ENCODE measurements at regions not wholly inside any gene's neighbourhood (a gene's known extent, or its start where the extent isn't known, plus 50 kb on each side); places are given as distances from the start of the nearest gene placed in this dataset.

DNA sequence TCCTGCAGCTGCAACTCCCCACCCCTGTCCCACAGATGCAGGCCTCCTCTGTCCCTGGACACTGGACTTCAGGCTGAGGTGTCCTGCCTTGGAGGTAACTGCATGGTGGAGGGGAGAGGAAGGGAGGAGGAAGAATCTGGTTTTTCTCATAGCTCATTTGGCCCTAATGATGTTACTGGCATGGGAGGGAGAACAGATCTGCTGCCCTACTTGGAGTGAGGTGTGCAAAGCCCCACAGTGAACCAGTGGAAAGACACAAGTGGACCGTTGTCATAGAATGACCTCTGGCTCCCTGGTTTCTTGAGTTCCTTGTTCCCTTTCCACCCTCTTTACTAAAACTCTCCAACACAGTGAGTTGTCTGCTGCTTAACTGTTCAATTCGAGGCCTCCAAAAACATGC, 215.9 kb downstream of the BARX2 start:
- intact Hi-C loops (cut with DNase I): no loop called here
- 49 to 53% methylated on average over 2 of the region's 2 CpGs for WGBS, 2 donors
- TF ChIP-seq POLR2A (IDR thresholded peaks at IDR 0.05): no peak
- TF ChIP-seq, protein P1, sequence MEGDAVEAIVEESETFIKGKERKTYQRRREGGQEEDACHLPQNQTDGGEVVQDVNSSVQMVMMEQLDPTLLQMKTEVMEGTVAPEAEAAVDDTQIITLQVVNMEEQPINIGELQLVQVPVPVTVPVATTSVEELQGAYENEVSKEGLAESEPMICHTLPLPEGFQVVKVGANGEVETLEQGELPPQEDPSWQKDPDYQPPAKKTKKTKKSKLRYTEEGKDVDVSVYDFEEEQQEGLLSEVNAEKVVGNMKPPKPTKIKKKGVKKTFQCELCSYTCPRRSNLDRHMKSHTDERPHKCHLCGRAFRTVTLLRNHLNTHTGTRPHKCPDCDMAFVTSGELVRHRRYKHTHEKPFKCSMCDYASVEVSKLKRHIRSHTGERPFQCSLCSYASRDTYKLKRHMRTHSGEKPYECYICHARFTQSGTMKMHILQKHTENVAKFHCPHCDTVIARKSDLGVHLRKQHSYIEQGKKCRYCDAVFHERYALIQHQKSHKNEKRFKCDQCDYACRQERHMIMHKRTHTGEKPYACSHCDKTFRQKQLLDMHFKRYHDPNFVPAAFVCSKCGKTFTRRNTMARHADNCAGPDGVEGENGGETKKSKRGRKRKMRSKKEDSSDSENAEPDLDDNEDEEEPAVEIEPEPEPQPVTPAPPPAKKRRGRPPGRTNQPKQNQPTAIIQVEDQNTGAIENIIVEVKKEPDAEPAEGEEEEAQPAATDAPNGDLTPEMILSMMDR (IDR thresholded peaks at IDR 0.05): no peak
- Histone ChIP-seq H3K27ac (no peak overlapping the region), H3K4me3 (no peak overlapping the region), H3K9me3 (no peaks in the 10 kb centered on the region), H3K4me1 (peaks cover 5% of the 10 kb centered on the region), H3K36me3 (replicated peaks in 1 of 2; ENCODE audit: insufficient read depth in 1 of 2, low read depth in 2 of 2) (no peaks in the 10 kb centered on the region), H3K27me3 (no peaks in the 10 kb centered on the region)
- ATAC-seq: no peak
- no peak for DNase-seq

DNA sequence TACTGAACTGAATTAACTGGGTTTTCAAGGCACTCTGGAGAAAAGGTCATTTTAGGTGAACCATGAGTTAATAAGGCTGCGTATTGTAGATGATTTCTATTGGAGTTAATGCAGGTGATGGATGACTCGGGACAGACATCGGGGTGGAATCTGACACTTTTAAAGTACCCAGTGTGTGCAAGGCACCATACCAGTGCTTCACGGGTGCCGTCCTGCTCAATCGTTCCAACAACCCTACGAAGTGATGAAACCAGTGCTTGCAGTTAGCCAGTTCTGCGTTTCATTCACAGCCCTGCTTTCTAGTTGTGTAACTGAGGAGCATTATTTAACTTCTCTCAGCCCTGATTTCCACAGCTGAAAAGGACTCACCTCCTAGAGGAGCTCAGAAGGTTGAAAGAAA, 216.5 kb downstream of the BARX2 start:
- no peaks in the 10 kb centered on the region for H3K27me3 ChIP-seq
- peaks cover 5% of the 10 kb centered on the region for H3K4me1 ChIP-seq
- H3K27ac ChIP-seq: no peak overlapping the region
- ATAC-seq (no peak), DNase-seq (no peak)
- TF ChIP-seq, protein P1 (IDR thresholded peaks at IDR 0.05): no peak
- no peak for TF ChIP-seq POLR2A (IDR thresholded peaks at IDR 0.05)
- no peak overlapping the region for H3K4me3 ChIP-seq
- no peaks in the 10 kb centered on the region for H3K36me3 ChIP-seq (replicated peaks in 1 of 2; ENCODE audit: insufficient read depth in 1 of 2, low read depth in 2 of 2)
- H3K9me3 ChIP-seq: no peaks in the 10 kb centered on the region
- WGBS, 2 donors: 79 to 82% methylated on average over 8 of the region's 8 CpGs
- intact Hi-C loops (cut with DNase I): no loop called here

DNA sequence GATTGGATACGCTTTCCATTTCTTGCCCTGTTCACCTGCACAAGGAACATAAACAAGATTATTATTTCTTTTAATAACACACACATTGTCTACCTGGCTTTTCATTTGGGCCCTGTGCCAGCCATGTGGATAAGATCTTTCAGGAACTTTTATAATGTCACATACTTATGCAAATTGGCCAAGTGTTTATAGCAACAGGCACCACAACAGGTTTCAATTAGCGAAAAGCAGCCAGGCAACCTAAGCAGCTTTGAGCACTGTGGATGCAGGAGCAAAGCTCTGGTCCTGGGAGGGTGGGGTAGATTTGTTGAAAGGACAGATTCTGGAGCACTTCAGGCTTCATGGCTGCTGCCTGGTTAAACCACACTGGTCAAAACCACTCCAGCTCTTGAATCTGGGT, 217.4 kb downstream of the BARX2 start:
- Histone ChIP-seq H3K36me3 (replicated peaks in 1 of 2; ENCODE audit: insufficient read depth in 1 of 2, low read depth in 2 of 2) (no peaks in the 10 kb centered on the region), H3K9me3 (no peaks in the 10 kb centered on the region), H3K27me3 (no peaks in the 10 kb centered on the region), H3K4me3 (no peak overlapping the region), H3K27ac (peak overlapping the region in 2 of 4 donors; percentile 11 to 15), H3K4me1 (peaks cover 5% of the 10 kb centered on the region)
- intact Hi-C loops (cut with DNase I): no loop called here
- TF ChIP-seq, protein P1 (IDR thresholded peaks at IDR 0.05): no peak
- no peak for TF ChIP-seq POLR2A (IDR thresholded peaks at IDR 0.05)
- WGBS, 2 donors: 59 to 76% methylated on average over 2 of the region's 2 CpGs
- peak in 2 of 4 donors; percentile 53 to 64 for DNase-seq
- ATAC-seq: peak; percentile 30

DNA sequence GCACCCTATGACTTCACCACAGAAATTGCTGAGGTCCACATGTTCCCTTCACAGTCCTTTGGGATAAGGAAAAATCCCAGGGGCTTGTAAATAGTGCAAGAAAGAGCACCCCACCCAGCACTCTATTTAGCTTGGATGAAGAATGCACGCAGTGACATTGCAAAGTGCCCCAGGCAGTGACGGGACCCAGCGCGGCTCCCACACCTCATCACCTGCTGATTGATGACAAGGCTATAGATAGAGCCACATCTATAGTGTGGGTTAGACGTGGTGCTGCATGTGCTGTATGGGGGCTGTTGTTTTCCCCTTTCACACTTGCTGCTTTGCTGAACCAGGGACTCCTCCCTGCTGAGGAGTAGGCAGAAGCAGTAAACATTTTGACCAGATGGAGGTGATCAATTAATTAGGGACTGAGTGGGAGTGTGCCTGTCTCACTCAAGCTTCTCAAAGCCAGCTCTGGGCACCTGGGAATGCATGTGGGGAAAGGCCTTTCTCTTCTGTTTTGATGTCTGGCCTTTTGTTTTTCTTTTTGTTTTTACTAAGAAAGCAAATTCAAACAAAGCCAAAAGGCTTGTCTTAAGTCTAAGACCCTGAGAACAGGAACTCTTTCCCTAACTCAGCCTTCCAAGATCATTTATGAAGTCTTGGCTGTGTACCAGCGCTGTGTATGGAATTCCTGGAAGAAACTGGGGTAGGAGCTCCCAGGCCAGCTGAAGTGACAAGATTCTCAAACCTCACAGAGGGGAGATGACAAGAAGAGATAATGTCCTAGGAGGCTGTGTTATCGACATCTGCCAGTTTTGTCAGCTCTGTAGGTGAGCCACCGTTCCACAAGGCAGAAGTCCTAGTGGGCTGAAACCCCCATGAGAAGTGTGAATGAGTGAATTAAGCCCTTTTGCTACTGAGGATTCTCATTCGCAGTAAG, 219.7 kb downstream of the BARX2 start:
- no peak overlapping the region for H3K27ac ChIP-seq
- no peaks in the 10 kb centered on the region for H3K9me3 ChIP-seq
- WGBS, 2 donors: 53 to 58% methylated on average over 9 of the region's 9 CpGs
- DNase-seq (no peak), ATAC-seq (no peak)
- TF ChIP-seq POLR2A (IDR thresholded peaks at IDR 0.05): no peak
- no peak overlapping the region for H3K4me3 ChIP-seq
- H3K27me3 ChIP-seq: no peaks in the 10 kb centered on the region
- no peaks in the 10 kb centered on the region for H3K36me3 ChIP-seq (replicated peaks in 1 of 2; ENCODE audit: insufficient read depth in 1 of 2, low read depth in 2 of 2)
- intact Hi-C loops (cut with DNase I): no loop called here
- peaks cover 5% of the 10 kb centered on the region for H3K4me1 ChIP-seq

DNA sequence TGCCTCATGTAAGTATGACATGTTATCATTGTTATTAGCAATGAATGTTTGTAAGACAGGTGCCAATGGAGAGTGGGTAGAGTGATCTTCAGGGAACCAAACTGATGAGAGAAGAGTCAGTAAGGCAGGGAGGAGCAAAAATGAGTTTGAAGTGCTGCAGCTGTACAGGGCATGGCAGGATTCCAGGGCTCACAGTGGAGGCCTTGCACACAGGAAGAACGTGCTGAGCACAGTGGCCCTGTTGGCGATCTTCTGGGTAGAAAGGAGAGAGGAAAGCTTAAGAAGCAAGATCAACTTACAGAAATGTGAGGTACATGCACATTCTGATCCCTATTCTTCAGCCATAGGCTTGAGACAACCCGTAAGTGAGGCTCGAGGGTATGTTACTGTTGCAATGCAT, 219.3 kb upstream of the TMEM45B start:
- TF ChIP-seq, protein P1 (IDR thresholded peaks at IDR 0.05): no peak
- TF ChIP-seq POLR2A (IDR thresholded peaks at IDR 0.05): no peak
- H3K27ac ChIP-seq: no peak overlapping the region
- DNase-seq (no peak), ATAC-seq (no peak)
- H3K36me3 ChIP-seq (replicated peaks in 1 of 2; ENCODE audit: insufficient read depth in 1 of 2, low read depth in 2 of 2): no peaks in the 10 kb centered on the region
- 75 to 85% methylated on average over 4 of the region's 4 CpGs for WGBS, 2 donors
- H3K4me1 ChIP-seq: peaks cover 5% of the 10 kb centered on the region
- H3K9me3 ChIP-seq: no peaks in the 10 kb centered on the region
- H3K4me3 ChIP-seq: no peak overlapping the region
- intact Hi-C loops (cut with DNase I): no loop called here
- no peaks in the 10 kb centered on the region for H3K27me3 ChIP-seq
